22Rv1 (cell line): ENCODE measurements at regions not wholly inside any gene's neighbourhood (a gene's known extent, or its start where the extent isn't known, plus 50 kb on each side); places are given as distances from the start of the nearest gene placed in this dataset.

Source experiments
- ZFX ChIP-seq: fragments of 450-650 bp; IDR thresholded peaks from 2 replicates; pipeline ENCODE4 v1.6.1; 2017; ENCODE audit warnings: antibody characterized with exemption, borderline replicate concordance
- TF ChIP-seq, protein P1 (sequence below): fragments of 450-650 bp; IDR thresholded peaks from 2 replicates; pipeline ENCODE4 v1.5.1; 2017; ENCODE audit warnings: mild to moderate bottlenecking

DNA sequence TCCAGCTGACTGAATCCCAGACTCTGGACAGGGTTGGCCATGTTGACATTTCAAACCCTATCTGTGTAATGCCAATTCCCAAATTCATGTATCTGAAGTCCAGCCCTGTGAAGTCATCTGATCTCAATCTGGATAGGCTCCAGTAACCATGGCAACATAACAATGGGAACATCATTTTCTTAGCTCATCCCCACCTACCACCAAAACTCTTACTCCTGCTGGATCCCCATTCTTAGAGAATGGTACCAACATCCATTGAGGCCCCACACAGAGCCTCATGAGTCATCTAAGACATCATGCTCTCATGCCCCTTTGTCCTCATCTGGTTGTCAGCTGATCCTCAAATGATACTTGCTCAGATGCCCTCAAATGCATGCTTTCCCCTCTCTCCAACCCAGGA lies 58.9 kb upstream of the TEX51 start:
- TF ChIP-seq, protein P1, sequence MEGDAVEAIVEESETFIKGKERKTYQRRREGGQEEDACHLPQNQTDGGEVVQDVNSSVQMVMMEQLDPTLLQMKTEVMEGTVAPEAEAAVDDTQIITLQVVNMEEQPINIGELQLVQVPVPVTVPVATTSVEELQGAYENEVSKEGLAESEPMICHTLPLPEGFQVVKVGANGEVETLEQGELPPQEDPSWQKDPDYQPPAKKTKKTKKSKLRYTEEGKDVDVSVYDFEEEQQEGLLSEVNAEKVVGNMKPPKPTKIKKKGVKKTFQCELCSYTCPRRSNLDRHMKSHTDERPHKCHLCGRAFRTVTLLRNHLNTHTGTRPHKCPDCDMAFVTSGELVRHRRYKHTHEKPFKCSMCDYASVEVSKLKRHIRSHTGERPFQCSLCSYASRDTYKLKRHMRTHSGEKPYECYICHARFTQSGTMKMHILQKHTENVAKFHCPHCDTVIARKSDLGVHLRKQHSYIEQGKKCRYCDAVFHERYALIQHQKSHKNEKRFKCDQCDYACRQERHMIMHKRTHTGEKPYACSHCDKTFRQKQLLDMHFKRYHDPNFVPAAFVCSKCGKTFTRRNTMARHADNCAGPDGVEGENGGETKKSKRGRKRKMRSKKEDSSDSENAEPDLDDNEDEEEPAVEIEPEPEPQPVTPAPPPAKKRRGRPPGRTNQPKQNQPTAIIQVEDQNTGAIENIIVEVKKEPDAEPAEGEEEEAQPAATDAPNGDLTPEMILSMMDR, result no peak
- no peak for TF ChIP-seq ZFX
